ENCODE measurements at regions not wholly inside any gene's neighbourhood (a gene's known extent, or its start where the extent isn't known, plus 50 kb on each side); places are given as distances from the start of the nearest gene placed in this dataset.

DNA sequence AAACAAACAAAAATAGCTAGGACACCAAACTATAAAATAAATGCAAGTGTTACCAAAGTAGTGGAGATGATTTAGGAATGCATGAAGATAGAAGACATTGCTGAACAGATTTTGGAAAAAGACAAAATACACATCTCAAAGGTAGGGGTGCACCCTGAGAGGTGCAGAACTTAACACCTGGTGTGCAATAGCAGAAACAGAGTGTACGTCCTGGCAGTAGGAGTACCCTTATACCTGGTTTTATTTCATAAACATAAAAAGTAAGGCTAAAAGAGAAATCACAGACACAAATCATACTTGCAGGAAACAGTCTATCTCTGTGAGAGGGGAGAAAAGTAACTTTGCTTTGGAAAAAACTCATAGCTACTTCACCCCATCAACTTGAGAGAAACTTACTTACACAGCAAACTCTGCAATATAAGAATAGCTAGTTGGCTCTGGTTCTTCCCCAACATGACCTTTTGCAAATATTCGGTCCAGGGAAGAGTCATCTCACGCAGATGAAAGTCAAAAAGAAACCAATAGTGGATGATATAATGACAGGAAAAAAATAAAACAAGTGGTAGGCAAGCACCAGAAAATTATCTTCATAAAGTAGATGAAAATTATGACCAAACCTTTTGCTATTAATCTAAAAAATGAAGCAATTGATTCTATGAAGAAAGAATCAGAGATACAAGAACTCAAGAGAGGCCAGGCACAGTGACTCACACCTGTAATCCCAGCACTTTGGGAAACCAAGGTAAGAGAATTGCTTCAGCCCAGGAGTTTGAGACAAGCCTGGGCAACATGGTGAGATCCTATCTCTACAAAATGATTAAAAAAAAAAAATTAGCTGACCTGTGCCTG is 108.9 kb upstream of the BNIP2 start:
- Mint-ChIP-seq H3K4me3 (no peak overlapping the region), H3K36me3 (ENCODE audit: low read depth) (no peaks in the 10 kb centered on the region), H3K9me3 (no peaks in the 10 kb centered on the region), H3K4me1 (peaks cover 7% of the 10 kb centered on the region), H3K27ac (no peak overlapping the region), H3K27me3 (ENCODE audit: insufficient read depth) (no peaks in the 10 kb centered on the region)
- Histone ChIP-seq H3K4me3 (ENCODE audit: low read length) (no peak overlapping the region), H3K36me3 (ENCODE audit: control insufficient read depth, insufficient read depth, low read length) (no peaks in the 10 kb centered on the region), H3K27ac (ENCODE audit: low read depth, low read length) (no peak overlapping the region), H3K4me1 (ENCODE audit: control insufficient read depth, insufficient read depth, low read length) (no peaks in the 10 kb centered on the region), H3K27me3 (ENCODE audit: control insufficient read depth, insufficient read depth, low read length, poor library complexity, severe bottlenecking) (no peaks in the 10 kb centered on the region), H3K9ac (ENCODE audit: extremely low read depth, low read length, poor library complexity, severe bottlenecking) (no peak overlapping the region), H3K9me3 (ENCODE audit: control insufficient read depth, low read length) (no peaks in the 10 kb centered on the region)
- no peak for DNase-seq
- TF ChIP-seq, protein P1, sequence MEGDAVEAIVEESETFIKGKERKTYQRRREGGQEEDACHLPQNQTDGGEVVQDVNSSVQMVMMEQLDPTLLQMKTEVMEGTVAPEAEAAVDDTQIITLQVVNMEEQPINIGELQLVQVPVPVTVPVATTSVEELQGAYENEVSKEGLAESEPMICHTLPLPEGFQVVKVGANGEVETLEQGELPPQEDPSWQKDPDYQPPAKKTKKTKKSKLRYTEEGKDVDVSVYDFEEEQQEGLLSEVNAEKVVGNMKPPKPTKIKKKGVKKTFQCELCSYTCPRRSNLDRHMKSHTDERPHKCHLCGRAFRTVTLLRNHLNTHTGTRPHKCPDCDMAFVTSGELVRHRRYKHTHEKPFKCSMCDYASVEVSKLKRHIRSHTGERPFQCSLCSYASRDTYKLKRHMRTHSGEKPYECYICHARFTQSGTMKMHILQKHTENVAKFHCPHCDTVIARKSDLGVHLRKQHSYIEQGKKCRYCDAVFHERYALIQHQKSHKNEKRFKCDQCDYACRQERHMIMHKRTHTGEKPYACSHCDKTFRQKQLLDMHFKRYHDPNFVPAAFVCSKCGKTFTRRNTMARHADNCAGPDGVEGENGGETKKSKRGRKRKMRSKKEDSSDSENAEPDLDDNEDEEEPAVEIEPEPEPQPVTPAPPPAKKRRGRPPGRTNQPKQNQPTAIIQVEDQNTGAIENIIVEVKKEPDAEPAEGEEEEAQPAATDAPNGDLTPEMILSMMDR (conservative IDR thresholded peaks at IDR 0.05) = no peak
- WGBS, 2 experiments (ENCODE audit: insufficient coverage in 1 of 2, insufficient read length in 1 of 2) = 91 to 100% methylated on average over 1 to 3 of the region's 3 CpGs

DNA sequence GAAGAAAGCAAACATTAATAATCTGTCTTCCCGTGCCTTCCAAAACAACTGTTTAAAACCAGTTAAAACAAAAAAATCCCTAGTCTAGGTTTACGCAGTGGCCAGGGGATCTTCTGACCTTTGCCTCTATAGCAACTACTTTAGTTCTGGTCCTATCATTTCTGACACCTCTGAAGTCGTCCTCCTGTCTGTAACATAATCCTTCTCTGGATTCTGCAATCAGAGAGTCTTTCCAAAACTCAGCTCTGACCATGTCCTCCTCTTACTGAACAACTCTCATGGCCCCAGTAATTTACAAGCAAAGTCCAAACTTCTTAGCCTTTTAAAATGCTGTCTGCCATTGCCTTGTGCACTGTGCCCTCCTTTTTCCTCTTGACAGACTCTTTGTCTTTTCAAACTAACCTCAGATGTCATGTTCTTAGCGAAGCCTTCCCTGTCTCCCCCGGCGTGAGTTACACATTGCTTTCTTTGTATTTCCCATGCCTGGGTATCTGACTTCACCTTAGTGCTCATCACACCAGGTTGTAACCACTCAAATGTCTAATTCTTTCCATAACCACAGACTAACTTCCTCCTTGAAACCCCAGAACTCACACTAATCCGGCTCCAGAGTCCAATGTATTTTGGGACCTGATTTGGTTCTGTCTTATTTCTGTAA is 105.2 kb upstream of the BNIP2 start:
- H3K9ac ChIP-seq (ENCODE audit: extremely low read depth, low read length, poor library complexity, severe bottlenecking) = no peak overlapping the region
- no peaks in the 10 kb centered on the region for H3K36me3 ChIP-seq (ENCODE audit: control insufficient read depth, insufficient read depth, low read length)
- H3K27me3 ChIP-seq (ENCODE audit: control insufficient read depth, insufficient read depth, low read length, poor library complexity, severe bottlenecking) = no peaks in the 10 kb centered on the region
- H3K9me3 ChIP-seq (ENCODE audit: control insufficient read depth, low read length) = peaks cover 9% of the 10 kb centered on the region
- no peak overlapping the region for H3K4me3 Mint-ChIP-seq
- H3K4me3 ChIP-seq (ENCODE audit: low read length) = no peak overlapping the region
- peaks cover 7% of the 10 kb centered on the region for H3K9me3 Mint-ChIP-seq
- H3K4me1 Mint-ChIP-seq = peaks cover 7% of the 10 kb centered on the region
- H3K36me3 Mint-ChIP-seq (ENCODE audit: low read depth) = no peaks in the 10 kb centered on the region
- TF ChIP-seq, protein P1 (conservative IDR thresholded peaks at IDR 0.05) = no peak
- no peak overlapping the region for H3K27ac Mint-ChIP-seq
- WGBS, 2 experiments (ENCODE audit: insufficient coverage in 1 of 2, insufficient read length in 1 of 2) = 64 to 86% methylated on average over 6 to 7 of the region's 7 CpGs
- no peak for DNase-seq
- peaks cover 8% of the 10 kb centered on the region for H3K27me3 Mint-ChIP-seq (ENCODE audit: insufficient read depth)
- no peaks in the 10 kb centered on the region for H3K4me1 ChIP-seq (ENCODE audit: control insufficient read depth, insufficient read depth, low read length)
- no peak overlapping the region for H3K27ac ChIP-seq (ENCODE audit: low read depth, low read length)

DNA sequence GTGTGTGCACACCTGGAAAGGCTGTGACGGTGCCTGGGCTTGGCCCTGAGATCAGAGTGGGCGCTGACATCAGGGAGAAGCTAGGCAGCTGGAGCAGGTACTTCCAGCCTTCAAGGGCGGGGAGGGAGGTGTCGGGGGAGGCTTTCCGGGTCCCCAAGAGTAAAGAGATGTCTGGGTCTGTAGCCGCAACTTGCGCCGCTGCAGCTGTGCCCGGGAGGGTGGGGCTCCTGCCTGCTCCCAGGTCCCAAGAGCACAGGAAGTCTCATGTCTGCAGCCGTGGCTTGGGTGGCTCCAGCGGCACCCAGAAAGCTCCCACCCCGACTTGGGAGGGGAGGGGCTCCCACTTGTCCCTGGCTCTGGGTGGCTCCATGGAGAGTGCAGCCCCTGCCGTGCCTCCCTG is 103.2 kb upstream of the BNIP2 start:
- Histone ChIP-seq H3K27me3 (ENCODE audit: control insufficient read depth, insufficient read depth, low read length, poor library complexity, severe bottlenecking) (no peaks in the 10 kb centered on the region), H3K36me3 (ENCODE audit: control insufficient read depth, insufficient read depth, low read length) (no peaks in the 10 kb centered on the region), H3K27ac (ENCODE audit: low read depth, low read length) (no peak overlapping the region), H3K9me3 (ENCODE audit: control insufficient read depth, low read length) (peaks cover 13% of the 10 kb centered on the region), H3K9ac (ENCODE audit: extremely low read depth, low read length, poor library complexity, severe bottlenecking) (no peak overlapping the region), H3K4me3 (ENCODE audit: low read length) (no peak overlapping the region), H3K4me1 (ENCODE audit: control insufficient read depth, insufficient read depth, low read length) (peaks cover 7% of the 10 kb centered on the region)
- peaks cover 7% of the 10 kb centered on the region for H3K9me3 Mint-ChIP-seq
- TF ChIP-seq, protein P1 (conservative IDR thresholded peaks at IDR 0.05) = no peak
- DNase-seq = no peak
- H3K4me3 Mint-ChIP-seq = no peak overlapping the region
- H3K4me1 Mint-ChIP-seq = peaks cover 18% of the 10 kb centered on the region
- WGBS, 2 experiments (ENCODE audit: insufficient coverage in 1 of 2, insufficient read length in 1 of 2) = 94% methylated on average over 3 to 13 of the region's 13 CpGs
- H3K27ac Mint-ChIP-seq = no peak overlapping the region
- no peaks in the 10 kb centered on the region for H3K36me3 Mint-ChIP-seq (ENCODE audit: low read depth)
- H3K27me3 Mint-ChIP-seq (ENCODE audit: insufficient read depth) = peaks cover 8% of the 10 kb centered on the region

Data from endodermal cell (in vitro differentiated cells).